Nephron progenitor cell (in vitro differentiated cells): ENCODE measurements at regions not wholly inside any gene's neighbourhood (a gene's known extent, or its start where the extent isn't known, plus 50 kb on each side); places are given as distances from the start of the nearest gene placed in this dataset.

ENCODE experiments used
- DNase-seq: peaks from one replicate; pipeline ENCODE4 v3.0.0; 2021
- H3K27ac Mint-ChIP-seq: 2 replicates; pipeline ENCODE4 v1.8.0; 2021; ENCODE audit warnings: mild to moderate bottlenecking, moderate library complexity, mixed read lengths
- H3K27me3 Mint-ChIP-seq: 2 replicates; pipeline ENCODE4 v1.8.0; 2021; ENCODE audit warnings: mild to moderate bottlenecking, low read depth, mixed read lengths; ENCODE audit not compliant: poor library complexity
- H3K36me3 Mint-ChIP-seq: 2 replicates; pipeline ENCODE4 v1.8.0; 2021; ENCODE audit warnings: low read depth, mixed read lengths
- H3K4me1 Mint-ChIP-seq: 2 replicates; pipeline ENCODE4 v1.8.0; 2021; ENCODE audit warnings: mixed read lengths
- H3K4me3 Mint-ChIP-seq: 2 replicates; pipeline ENCODE4 v1.8.0; 2021; ENCODE audit warnings: mild to moderate bottlenecking, moderate library complexity, mixed read lengths
- H3K9me3 Mint-ChIP-seq: 2 replicates; pipeline ENCODE4 v1.8.0; 2021; ENCODE audit warnings: mild to moderate bottlenecking, moderate library complexity, mixed read lengths
- CTCF ChIP-seq: fragments of 200-600 bp; sonication (generic); IDR thresholded peaks from 2 replicates; pipeline ENCODE4 v1.5.0; 2021; ENCODE audit warnings: antibody characterized with exemption

GRCh38 chr9:105828171-105828570 lies 133.8 kb downstream of the TMEM38B start:
- Mint-ChIP-seq H3K4me1 (no peaks in the 10 kb centered on the region), H3K9me3 (no peaks in the 10 kb centered on the region), H3K27ac (no peak overlapping the region), H3K4me3 (no peak overlapping the region), H3K36me3 (no peaks in the 10 kb centered on the region), H3K27me3 (peaks cover 3% of the 10 kb centered on the region)
- TF ChIP-seq CTCF = no peak
- DNase-seq = no peak

GRCh38 chr9:105828596-105829213 lies 134.4 kb downstream of the TMEM38B start:
- no peak for TF ChIP-seq CTCF
- Mint-ChIP-seq H3K4me1 (no peaks in the 10 kb centered on the region), H3K4me3 (no peak overlapping the region), H3K27ac (no peak overlapping the region), H3K9me3 (no peaks in the 10 kb centered on the region), H3K36me3 (no peaks in the 10 kb centered on the region), H3K27me3 (peaks cover 3% of the 10 kb centered on the region)
- DNase-seq = no peak

GRCh38 chr9:105830461-105830860 lies 136.1 kb downstream of the TMEM38B start:
- H3K4me1 Mint-ChIP-seq = peaks cover 4% of the 10 kb centered on the region
- no peak overlapping the region for H3K27ac Mint-ChIP-seq
- TF ChIP-seq CTCF = no peak
- DNase-seq = no peak
- H3K9me3 Mint-ChIP-seq = no peaks in the 10 kb centered on the region
- no peaks in the 10 kb centered on the region for H3K27me3 Mint-ChIP-seq
- no peaks in the 10 kb centered on the region for H3K36me3 Mint-ChIP-seq
- H3K4me3 Mint-ChIP-seq = no peak overlapping the region

GRCh38 chr9:105832096-105832710 lies 137.9 kb downstream of the TMEM38B start:
- Mint-ChIP-seq H3K27ac (no peak overlapping the region), H3K4me1 (peaks cover 21% of the 10 kb centered on the region), H3K9me3 (no peaks in the 10 kb centered on the region), H3K27me3 (no peaks in the 10 kb centered on the region), H3K4me3 (no peak overlapping the region), H3K36me3 (no peaks in the 10 kb centered on the region)
- no peak for DNase-seq
- TF ChIP-seq CTCF = no peak

GRCh38 chr9:105833271-105833975 lies 139.1 kb downstream of the TMEM38B start:
- H3K4me3 Mint-ChIP-seq = no peak overlapping the region
- H3K4me1 Mint-ChIP-seq = peaks cover 27% of the 10 kb centered on the region
- no peak overlapping the region for H3K27ac Mint-ChIP-seq

More at GRCh38 chr9:105833271-105833975, 139.1 kb downstream of the TMEM38B start:
- Mint-ChIP-seq H3K9me3 (no peaks in the 10 kb centered on the region), H3K27me3 (peaks cover 2% of the 10 kb centered on the region), H3K36me3 (no peaks in the 10 kb centered on the region)
- no peak for DNase-seq
- no peak for TF ChIP-seq CTCF
